ENCODE measurements at regions not wholly inside any gene's neighbourhood (a gene's known extent, or its start where the extent isn't known, plus 50 kb on each side); places are given as distances from the start of the nearest gene placed in this dataset.

DNA sequence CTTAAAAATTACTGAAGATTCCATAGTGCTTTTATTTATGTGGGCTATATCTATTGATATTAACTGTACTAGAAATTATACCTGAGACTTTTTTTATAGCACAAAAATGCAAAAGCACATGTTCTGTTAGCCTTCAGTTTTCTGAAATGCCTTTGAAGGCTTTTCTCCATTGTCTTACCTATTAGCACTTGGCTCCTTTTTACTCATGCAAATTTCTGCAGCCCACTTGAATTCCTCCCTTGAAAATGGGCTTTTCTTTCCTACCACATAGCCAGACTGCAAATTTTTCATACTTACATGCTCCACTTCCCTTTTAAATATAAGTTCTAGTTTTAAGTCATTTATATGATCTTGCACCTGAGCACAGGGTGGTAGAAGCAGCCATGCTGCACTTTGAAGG, 453.0 kb upstream of the TRIB2 start:
- TF ChIP-seq, protein P1, sequence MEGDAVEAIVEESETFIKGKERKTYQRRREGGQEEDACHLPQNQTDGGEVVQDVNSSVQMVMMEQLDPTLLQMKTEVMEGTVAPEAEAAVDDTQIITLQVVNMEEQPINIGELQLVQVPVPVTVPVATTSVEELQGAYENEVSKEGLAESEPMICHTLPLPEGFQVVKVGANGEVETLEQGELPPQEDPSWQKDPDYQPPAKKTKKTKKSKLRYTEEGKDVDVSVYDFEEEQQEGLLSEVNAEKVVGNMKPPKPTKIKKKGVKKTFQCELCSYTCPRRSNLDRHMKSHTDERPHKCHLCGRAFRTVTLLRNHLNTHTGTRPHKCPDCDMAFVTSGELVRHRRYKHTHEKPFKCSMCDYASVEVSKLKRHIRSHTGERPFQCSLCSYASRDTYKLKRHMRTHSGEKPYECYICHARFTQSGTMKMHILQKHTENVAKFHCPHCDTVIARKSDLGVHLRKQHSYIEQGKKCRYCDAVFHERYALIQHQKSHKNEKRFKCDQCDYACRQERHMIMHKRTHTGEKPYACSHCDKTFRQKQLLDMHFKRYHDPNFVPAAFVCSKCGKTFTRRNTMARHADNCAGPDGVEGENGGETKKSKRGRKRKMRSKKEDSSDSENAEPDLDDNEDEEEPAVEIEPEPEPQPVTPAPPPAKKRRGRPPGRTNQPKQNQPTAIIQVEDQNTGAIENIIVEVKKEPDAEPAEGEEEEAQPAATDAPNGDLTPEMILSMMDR (conservative IDR thresholded peaks at IDR 0.05; ENCODE audit: low read depth, low read length): no peak
- DNase-seq (ENCODE audit: low read depth): no peak
- no peak overlapping the region for H3K4me3 ChIP-seq (ENCODE audit: low read length)

DNA sequence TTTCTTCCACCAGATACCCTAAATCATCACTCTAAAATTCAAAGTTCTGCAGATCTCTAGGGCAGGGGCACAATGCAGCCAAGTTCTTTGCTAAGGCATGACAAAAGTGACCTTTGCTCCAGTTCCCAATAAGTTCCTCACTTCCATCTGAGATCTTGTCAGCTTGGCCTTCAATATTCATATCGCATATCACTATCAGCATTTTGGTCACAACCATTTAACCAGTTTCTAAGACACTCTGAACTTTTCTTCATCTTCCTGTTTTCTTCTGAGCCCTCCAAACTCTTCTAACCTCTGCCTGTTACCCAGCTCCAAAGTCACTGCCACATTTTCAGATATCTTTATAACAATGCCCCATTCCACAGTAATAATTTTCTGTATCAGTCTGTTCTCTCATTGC, 452.6 kb upstream of the TRIB2 start:
- TF ChIP-seq, protein P1 (conservative IDR thresholded peaks at IDR 0.05; ENCODE audit: low read depth, low read length): no peak
- no peak overlapping the region for H3K4me3 ChIP-seq (ENCODE audit: low read length)
- no peak for DNase-seq (ENCODE audit: low read depth)

DNA sequence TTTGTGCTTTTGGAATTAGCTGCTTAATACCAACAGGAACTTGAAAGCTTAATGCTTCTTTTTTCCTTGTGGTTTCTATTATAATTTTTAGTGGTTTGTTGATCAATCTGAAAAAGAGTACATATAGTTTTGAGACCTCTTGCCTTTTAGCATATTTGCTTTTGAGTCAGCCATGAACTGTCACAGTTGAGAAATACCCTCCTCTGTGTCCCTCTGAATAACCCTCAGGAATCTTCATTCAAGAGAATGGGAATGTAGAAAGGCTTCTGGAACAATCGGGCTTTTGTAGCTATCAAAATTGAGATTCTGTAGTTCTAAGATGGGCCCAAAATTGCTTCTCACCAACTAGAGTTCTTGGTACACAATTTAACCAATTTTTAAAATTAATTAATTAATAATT, 451.1 kb upstream of the TRIB2 start:
- no peak overlapping the region for H3K4me3 ChIP-seq (ENCODE audit: low read length)
- DNase-seq (ENCODE audit: low read depth): no peak
- TF ChIP-seq, protein P1 (conservative IDR thresholded peaks at IDR 0.05; ENCODE audit: low read depth, low read length): no peak

DNA sequence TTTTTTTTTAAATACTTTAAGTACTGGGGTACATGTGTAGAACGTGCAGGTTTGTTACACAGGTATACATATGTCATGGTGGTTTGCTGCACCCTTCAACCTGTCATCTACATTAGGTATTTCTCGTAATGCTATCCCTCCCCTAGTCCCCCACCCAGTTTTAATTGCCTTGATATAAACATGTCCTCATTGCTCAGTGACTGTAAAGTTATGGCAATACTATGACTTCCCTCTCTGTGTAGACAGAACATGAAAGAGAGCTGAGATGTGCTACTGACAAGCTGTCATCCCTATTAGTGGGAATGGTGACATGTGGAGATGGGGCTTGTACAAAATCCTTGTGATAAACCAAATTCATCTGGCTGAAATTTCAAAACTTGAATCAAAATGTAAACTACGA, 449.7 kb upstream of the TRIB2 start:
- DNase-seq (ENCODE audit: low read depth): no peak
- TF ChIP-seq, protein P1 (conservative IDR thresholded peaks at IDR 0.05; ENCODE audit: low read depth, low read length): no peak
- H3K4me3 ChIP-seq (ENCODE audit: low read length): no peak overlapping the region

DNA sequence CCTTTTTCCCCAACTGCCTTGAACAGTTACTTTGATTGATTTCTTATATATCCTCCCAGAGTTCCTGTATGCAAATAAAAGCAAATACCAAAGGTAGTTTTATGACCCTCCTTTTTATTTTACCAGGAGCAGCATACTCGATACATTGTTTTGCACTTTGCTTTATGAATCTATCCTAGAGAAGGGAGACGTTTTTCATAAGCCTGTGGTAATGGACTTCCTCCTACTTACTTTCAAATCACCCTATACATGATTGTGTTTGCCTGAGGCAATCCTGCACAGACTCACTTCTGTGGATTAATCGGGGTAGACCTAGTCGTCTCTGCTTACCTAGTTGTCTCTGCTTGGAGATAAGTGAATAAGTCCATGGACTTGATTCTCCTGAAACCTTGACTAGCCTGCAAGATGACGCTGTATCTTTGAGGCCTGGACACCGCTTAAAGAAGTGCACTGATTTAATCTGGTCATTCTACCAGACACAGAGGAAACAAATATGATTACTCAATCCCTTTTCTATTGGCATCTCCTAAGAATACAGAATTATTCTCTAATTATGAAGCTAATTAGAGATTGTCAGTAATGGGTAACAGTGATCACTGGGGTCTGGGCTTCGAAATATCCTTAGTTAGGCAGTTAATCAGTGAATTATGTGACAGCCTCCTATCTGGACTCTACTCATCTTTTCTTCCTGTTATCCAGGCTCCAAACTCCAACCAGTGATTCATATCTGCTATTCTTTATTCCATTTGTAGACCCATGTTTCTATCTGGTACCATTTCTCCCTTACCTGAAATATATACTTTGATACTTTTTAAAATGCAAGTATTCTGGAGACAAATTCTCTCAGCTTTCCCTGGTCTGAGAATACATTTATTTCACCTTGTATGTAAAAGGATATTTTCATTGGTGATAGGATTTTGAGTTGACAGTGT, 447.4 kb upstream of the TRIB2 start:
- no peak for DNase-seq (ENCODE audit: low read depth)
- H3K4me3 ChIP-seq (ENCODE audit: low read length): no peak overlapping the region
- TF ChIP-seq, protein P1 (conservative IDR thresholded peaks at IDR 0.05; ENCODE audit: low read depth, low read length): no peak

DNA sequence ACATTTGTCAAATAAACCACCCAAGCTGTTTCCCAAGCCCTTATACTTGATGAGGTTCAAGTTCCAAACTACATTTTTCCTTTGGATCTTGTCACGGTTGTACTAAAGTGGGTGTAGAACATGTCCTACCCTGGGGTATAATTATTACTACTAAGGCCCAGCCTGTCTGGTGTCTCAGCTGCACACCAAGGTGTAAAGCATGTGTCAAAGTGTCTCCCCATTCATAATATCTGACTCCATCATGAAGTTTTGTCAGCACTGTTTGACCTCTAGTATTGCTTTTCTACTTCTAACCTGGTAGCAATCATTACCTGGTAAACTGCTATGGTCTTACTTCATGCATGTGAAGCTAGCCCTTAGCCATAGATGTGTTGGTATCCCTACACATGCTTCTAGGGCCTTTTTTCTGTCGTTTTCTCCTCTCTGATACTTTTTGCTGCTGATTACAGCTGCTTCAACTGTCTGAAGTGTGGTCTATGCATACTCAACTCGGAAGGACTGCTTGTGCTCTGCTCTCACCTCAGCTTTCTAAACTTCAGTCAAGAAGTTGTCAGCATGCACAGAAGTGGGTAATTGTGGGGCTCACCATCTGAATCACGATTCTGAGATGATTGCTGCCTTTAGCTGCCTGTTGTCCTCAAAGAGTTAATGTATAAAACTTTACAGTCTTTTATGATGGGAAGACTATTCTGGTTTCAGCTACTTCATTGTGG, 445.7 kb upstream of the TRIB2 start:
- TF ChIP-seq, protein P1 (conservative IDR thresholded peaks at IDR 0.05; ENCODE audit: low read depth, low read length): no peak
- no peak for DNase-seq (ENCODE audit: low read depth)
- H3K4me3 ChIP-seq (ENCODE audit: low read length): no peak overlapping the region
